ENCODE measurements at regions not wholly inside any gene's neighbourhood (a gene's known extent, or its start where the extent isn't known, plus 50 kb on each side); places are given as distances from the start of the nearest gene placed in this dataset.

DNA sequence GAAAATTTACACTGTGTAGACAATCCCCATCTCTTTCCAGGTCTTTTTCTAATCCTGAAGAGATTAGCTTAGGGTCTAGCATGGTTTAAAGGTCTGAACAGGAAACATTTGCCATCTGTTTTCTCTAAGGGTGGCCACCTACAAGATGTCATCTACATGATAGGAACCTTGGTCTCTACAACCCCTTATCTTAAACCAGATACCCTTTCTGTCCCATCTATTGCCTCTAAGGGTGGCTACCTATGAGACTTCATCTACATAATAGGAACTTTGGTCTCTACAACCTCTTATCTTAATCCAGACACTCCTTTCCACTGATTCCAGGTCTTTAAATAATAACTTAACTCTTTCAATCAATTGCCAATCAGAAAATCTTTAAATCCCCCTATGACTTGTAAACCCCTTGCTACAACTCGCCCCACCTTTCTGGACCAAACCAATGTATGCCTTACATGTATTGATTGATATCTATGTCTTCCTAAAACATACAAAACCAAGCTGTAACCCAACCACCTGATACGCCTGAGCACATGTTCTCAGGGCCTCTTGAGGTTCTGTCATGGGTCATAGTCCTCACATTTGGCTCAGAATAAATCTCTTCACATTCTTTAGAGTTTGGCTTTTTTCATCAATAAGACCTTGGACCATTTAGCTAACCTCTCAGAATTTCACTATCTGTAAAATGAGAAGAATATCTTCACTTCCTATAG, 605.0 kb downstream of the TUSC7 start:
- Histone ChIP-seq H3K9me3 (replicated peaks in 1 of 2; ENCODE audit: control insufficient read depth in 2 of 2, insufficient read depth in 1 of 2, low read depth in 1 of 2, low read length in 2 of 2) (no peaks in the 10 kb centered on the region), H3K23ac (ENCODE audit: low read depth, low read length, poor library complexity) (no peak overlapping the region), H2BK15ac (ENCODE audit: low read length) (no peak overlapping the region), H3K4ac (ENCODE audit: low read length) (no peak overlapping the region), H2BK12ac (ENCODE audit: low read length) (no peak overlapping the region), H3K9ac (ENCODE audit: low read depth, low read length, poor library complexity) (no peak overlapping the region), H3K4me2 (ENCODE audit: insufficient read depth, low read length, poor library complexity, severe bottlenecking) (no peak overlapping the region), H2BK5ac (ENCODE audit: low read length) (no peak overlapping the region), H4K8ac (ENCODE audit: low read depth, low read length) (no peak overlapping the region), H3K4me1 (ENCODE audit: control insufficient read depth in 2 of 2, insufficient read depth in 1 of 2, low read depth in 1 of 2, low read length in 2 of 2) (no peaks in the 10 kb centered on the region), H2BK120ac (ENCODE audit: low read depth, low read length) (no peak overlapping the region), H2AK5ac (ENCODE audit: low read depth, low read length) (no peak overlapping the region), H3K79me1 (ENCODE audit: low read depth, low read length) (no peaks in the 10 kb centered on the region), H3K4me3 (ENCODE audit: low read length in 2 of 2) (no peak overlapping the region), H3K27me3 (ENCODE audit: control insufficient read depth in 3 of 3, insufficient read depth in 3 of 3, low read depth in 1 of 3, low read length in 3 of 3) (no peaks in the 10 kb centered on the region), H3K14ac (ENCODE audit: low read length) (no peak overlapping the region), H4K91ac (ENCODE audit: low read depth, low read length, poor library complexity) (no peak overlapping the region), H3K27ac (replicated peaks; ENCODE audit: low read length) (no peak overlapping the region), H3K18ac (ENCODE audit: low read length) (no peak overlapping the region), H3K36me3 (replicated peaks in 1 of 2; ENCODE audit: control insufficient read depth in 2 of 2, insufficient read depth in 2 of 2, low read length in 2 of 2) (no peaks in the 10 kb centered on the region), H2AFZ (ENCODE audit: low read length) (no peak overlapping the region)
- DNase-seq (ENCODE audit: low spot score), result no peak
- no CpG with 5 or more reads among the region's 2 CpGs for WGBS, 2 donors (ENCODE audit: extremely low coverage in 2 of 2, insufficient read length in 2 of 2, insufficient replicate concordance in 1 of 2)

DNA sequence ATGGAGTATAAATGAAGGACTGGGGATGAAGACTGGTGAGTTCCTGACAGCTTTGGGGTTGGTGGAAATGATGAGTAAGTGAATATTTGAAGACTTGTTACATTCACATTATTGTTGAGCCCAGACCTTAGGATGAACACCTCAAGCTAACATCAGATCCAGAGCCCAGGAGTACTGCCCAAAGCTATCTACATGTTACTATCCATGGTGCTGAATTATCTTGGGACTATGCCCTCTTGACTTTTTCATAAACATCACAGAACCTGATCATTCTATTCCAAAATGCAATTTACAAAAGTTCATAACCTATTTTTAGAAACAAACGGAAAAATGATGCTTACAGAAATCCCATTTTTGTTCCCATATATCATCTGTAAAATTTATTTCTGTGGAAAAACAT, 613.3 kb downstream of the TUSC7 start:
- Histone ChIP-seq H3K27ac (replicated peaks; ENCODE audit: low read length) (no peak overlapping the region), H2BK15ac (ENCODE audit: low read length) (no peak overlapping the region)
- DNase-seq (ENCODE audit: low spot score), result peak; percentile 6

DNA sequence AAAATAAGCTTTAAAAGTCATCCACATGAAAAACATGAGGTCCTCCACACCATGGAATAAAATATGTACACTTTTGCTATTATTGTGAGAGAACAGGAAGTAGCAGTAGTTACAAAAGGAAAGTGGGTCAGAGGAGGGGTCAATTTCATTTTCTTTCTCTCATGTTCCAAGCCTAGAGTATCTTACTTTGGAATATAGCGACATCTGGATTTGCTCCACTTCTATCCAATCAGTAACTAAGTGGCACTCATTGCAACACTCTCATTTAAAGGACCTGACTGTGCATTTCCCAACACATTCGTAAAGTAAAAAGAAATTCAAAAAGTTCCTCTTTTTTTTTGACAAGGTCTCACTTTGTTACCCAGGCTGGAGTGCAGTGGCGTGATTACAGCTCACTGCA, 637.3 kb downstream of the TUSC7 start:
- WGBS, 2 donors (ENCODE audit: extremely low coverage in 2 of 2, insufficient read length in 2 of 2, insufficient replicate concordance in 1 of 2), result no CpG with 5 or more reads among the region's 3 CpGs
- Histone ChIP-seq H3K27ac (replicated peaks; ENCODE audit: low read length) (no peak overlapping the region), H2BK15ac (ENCODE audit: low read length) (no peak overlapping the region), H3K9me3 (replicated peaks in 1 of 2; ENCODE audit: control insufficient read depth in 2 of 2, insufficient read depth in 1 of 2, low read depth in 1 of 2, low read length in 2 of 2) (no peaks in the 10 kb centered on the region), H4K91ac (ENCODE audit: low read depth, low read length, poor library complexity) (no peak overlapping the region), H2BK5ac (ENCODE audit: low read length) (no peak overlapping the region), H3K4me2 (ENCODE audit: insufficient read depth, low read length, poor library complexity, severe bottlenecking) (no peak overlapping the region), H2BK120ac (ENCODE audit: low read depth, low read length) (no peak overlapping the region), H3K4me3 (ENCODE audit: low read length in 2 of 2) (no peak overlapping the region), H3K23ac (ENCODE audit: low read depth, low read length, poor library complexity) (no peak overlapping the region), H3K79me1 (ENCODE audit: low read depth, low read length) (no peaks in the 10 kb centered on the region), H3K36me3 (replicated peaks in 1 of 2; ENCODE audit: control insufficient read depth in 2 of 2, insufficient read depth in 2 of 2, low read length in 2 of 2) (no peaks in the 10 kb centered on the region), H3K18ac (ENCODE audit: low read length) (no peak overlapping the region), H3K14ac (ENCODE audit: low read length) (no peak overlapping the region), H3K27me3 (ENCODE audit: control insufficient read depth in 3 of 3, insufficient read depth in 3 of 3, low read depth in 1 of 3, low read length in 3 of 3) (no peaks in the 10 kb centered on the region), H2AFZ (ENCODE audit: low read length) (no peak overlapping the region), H3K9ac (ENCODE audit: low read depth, low read length, poor library complexity) (no peak overlapping the region), H3K4me1 (ENCODE audit: control insufficient read depth in 2 of 2, insufficient read depth in 1 of 2, low read depth in 1 of 2, low read length in 2 of 2) (peaks cover 0 to 2% of the 10 kb centered on the region in 2 donors), H2BK12ac (ENCODE audit: low read length) (no peak overlapping the region), H4K8ac (ENCODE audit: low read depth, low read length) (no peak overlapping the region), H2AK5ac (ENCODE audit: low read depth, low read length) (no peak overlapping the region), H3K4ac (ENCODE audit: low read length) (no peak overlapping the region)
- no peak for DNase-seq (ENCODE audit: low spot score)

More for the DNA sequence above, 613.3 kb downstream of the TUSC7 start:
- Histone ChIP-seq H2BK120ac (ENCODE audit: low read depth, low read length) (no peak overlapping the region), H3K4me1 (ENCODE audit: control insufficient read depth in 2 of 2, insufficient read depth in 1 of 2, low read depth in 1 of 2, low read length in 2 of 2) (no peaks in the 10 kb centered on the region), H3K23ac (ENCODE audit: low read depth, low read length, poor library complexity) (no peak overlapping the region), H2AK5ac (ENCODE audit: low read depth, low read length) (no peak overlapping the region), H3K4me2 (ENCODE audit: insufficient read depth, low read length, poor library complexity, severe bottlenecking) (no peak overlapping the region), H3K36me3 (replicated peaks in 1 of 2; ENCODE audit: control insufficient read depth in 2 of 2, insufficient read depth in 2 of 2, low read length in 2 of 2) (no peaks in the 10 kb centered on the region), H4K91ac (ENCODE audit: low read depth, low read length, poor library complexity) (no peak overlapping the region), H3K9me3 (replicated peaks in 1 of 2; ENCODE audit: control insufficient read depth in 2 of 2, insufficient read depth in 1 of 2, low read depth in 1 of 2, low read length in 2 of 2) (no peaks in the 10 kb centered on the region), H3K18ac (ENCODE audit: low read length) (no peak overlapping the region), H3K14ac (ENCODE audit: low read length) (no peak overlapping the region), H4K8ac (ENCODE audit: low read depth, low read length) (no peak overlapping the region), H3K9ac (ENCODE audit: low read depth, low read length, poor library complexity) (no peak overlapping the region), H3K4ac (ENCODE audit: low read length) (no peak overlapping the region), H3K27me3 (ENCODE audit: control insufficient read depth in 3 of 3, insufficient read depth in 3 of 3, low read depth in 1 of 3, low read length in 3 of 3) (no peaks in the 10 kb centered on the region), H3K4me3 (ENCODE audit: low read length in 2 of 2) (no peak overlapping the region), H2BK5ac (ENCODE audit: low read length) (no peak overlapping the region), H2BK12ac (ENCODE audit: low read length) (no peak overlapping the region), H3K79me1 (ENCODE audit: low read depth, low read length) (no peaks in the 10 kb centered on the region), H2AFZ (ENCODE audit: low read length) (no peak overlapping the region)
- no CpG with 5 or more reads among the region's 1 CpG for WGBS, 2 donors (ENCODE audit: extremely low coverage in 2 of 2, insufficient read length in 2 of 2, insufficient replicate concordance in 1 of 2)

DNA sequence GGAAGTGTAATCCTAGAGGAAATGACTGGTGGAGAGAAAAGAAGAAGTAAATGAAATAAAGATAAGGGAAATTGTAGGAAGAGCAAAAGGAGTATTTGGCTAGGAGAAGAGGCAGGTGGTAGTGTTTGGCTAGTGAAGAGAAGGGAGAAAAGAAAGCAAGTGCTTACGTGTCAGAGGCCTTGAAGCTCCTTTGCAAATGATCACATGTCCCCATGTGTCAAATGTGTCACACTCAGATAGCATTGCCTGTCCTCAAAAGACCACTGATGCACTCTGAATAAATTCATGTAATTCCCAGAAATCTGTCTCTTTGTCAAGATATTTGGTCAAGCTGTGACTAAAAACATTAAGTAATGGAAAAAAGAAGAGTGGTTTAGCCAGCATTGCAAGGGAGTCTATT, 639.3 kb downstream of the TUSC7 start:
- H3K23ac ChIP-seq (ENCODE audit: low read depth, low read length, poor library complexity), result no peak overlapping the region
- peaks cover 0 to 2% of the 10 kb centered on the region in 2 donors for H3K4me1 ChIP-seq (ENCODE audit: control insufficient read depth in 2 of 2, insufficient read depth in 1 of 2, low read depth in 1 of 2, low read length in 2 of 2)
- H2BK15ac ChIP-seq (ENCODE audit: low read length), result no peak overlapping the region
- no peaks in the 10 kb centered on the region for H3K36me3 ChIP-seq (replicated peaks in 1 of 2; ENCODE audit: control insufficient read depth in 2 of 2, insufficient read depth in 2 of 2, low read length in 2 of 2)
- H2BK12ac ChIP-seq (ENCODE audit: low read length), result no peak overlapping the region
- H3K9ac ChIP-seq (ENCODE audit: low read depth, low read length, poor library complexity), result no peak overlapping the region
- no CpG with 5 or more reads among the region's 1 CpG for WGBS, 2 donors (ENCODE audit: extremely low coverage in 2 of 2, insufficient read length in 2 of 2, insufficient replicate concordance in 1 of 2)
- H2AK5ac ChIP-seq (ENCODE audit: low read depth, low read length), result no peak overlapping the region
- no peak overlapping the region for H2BK5ac ChIP-seq (ENCODE audit: low read length)
- H3K4me3 ChIP-seq (ENCODE audit: low read length in 2 of 2), result no peak overlapping the region
- H2AFZ ChIP-seq (ENCODE audit: low read length), result no peak overlapping the region
- no peak overlapping the region for H4K91ac ChIP-seq (ENCODE audit: low read depth, low read length, poor library complexity)
- no peak overlapping the region for H3K4ac ChIP-seq (ENCODE audit: low read length)
- no peak overlapping the region for H3K14ac ChIP-seq (ENCODE audit: low read length)
- DNase-seq (ENCODE audit: low spot score), result no peak
- H3K27me3 ChIP-seq (ENCODE audit: control insufficient read depth in 3 of 3, insufficient read depth in 3 of 3, low read depth in 1 of 3, low read length in 3 of 3), result no peaks in the 10 kb centered on the region
- no peak overlapping the region for H2BK120ac ChIP-seq (ENCODE audit: low read depth, low read length)
- H3K4me2 ChIP-seq (ENCODE audit: insufficient read depth, low read length, poor library complexity, severe bottlenecking), result no peak overlapping the region
- no peak overlapping the region for H3K18ac ChIP-seq (ENCODE audit: low read length)
- no peaks in the 10 kb centered on the region for H3K79me1 ChIP-seq (ENCODE audit: low read depth, low read length)
- no peaks in the 10 kb centered on the region for H3K9me3 ChIP-seq (replicated peaks in 1 of 2; ENCODE audit: control insufficient read depth in 2 of 2, insufficient read depth in 1 of 2, low read depth in 1 of 2, low read length in 2 of 2)
- H3K27ac ChIP-seq (replicated peaks; ENCODE audit: low read length), result no peak overlapping the region
- no peak overlapping the region for H4K8ac ChIP-seq (ENCODE audit: low read depth, low read length)

All from neuronal stem cell (in vitro differentiated cells).